HG02885 (cell line): ENCODE measurements at regions not wholly inside any gene's neighbourhood (a gene's known extent, or its start where the extent isn't known, plus 50 kb on each side); places are given as distances from the start of the nearest gene placed in this dataset.

Experiments used
- ATAC-seq: cut with Tn5 transposase; IDR thresholded peaks from one replicate; pipeline ENCODE4 v1.9.1; 2021; ENCODE audit warnings: mild to moderate bottlenecking; ENCODE audit not compliant: unreplicated experiment, poor library complexity

DNA sequence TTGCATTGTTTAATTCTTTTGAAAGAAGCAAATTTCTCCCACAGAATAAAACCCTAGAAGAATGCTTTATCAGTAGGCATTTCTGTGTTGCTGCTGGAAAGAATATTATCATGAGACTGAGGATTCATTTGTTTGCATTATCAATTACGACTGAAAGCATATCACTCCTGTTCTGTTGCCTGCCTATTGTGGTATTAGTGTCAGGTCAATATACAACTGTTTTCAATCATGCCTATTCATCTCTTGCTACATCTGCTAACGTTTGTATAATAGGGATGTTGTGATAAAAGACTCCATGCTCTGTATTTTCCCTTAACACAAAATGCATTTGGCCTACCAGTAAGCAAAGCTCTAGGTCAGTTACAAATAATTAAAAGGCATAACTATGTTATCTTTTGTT is 221.5 kb downstream of the PTPRC start:
- ATAC-seq: no peak

DNA sequence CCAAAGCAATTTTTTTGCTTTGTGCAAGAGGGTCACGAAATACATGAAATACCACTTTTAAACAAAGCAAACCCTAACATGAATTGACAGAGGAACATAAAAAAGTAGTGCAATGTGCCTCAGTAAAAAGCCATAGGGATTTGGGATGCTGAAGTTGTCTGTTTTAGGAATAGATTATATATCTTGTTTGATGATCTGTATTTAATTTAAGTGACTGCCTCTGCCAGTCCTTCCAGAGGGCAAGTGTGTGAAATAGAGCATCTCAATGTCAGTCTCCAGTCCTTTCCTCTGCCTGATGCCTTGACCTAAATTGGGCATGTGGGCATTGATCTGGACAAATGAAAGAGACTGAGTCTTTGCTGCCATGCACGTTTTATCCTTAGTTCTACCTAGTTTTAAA is 222.8 kb downstream of the PTPRC start:
- ATAC-seq: no peak

DNA sequence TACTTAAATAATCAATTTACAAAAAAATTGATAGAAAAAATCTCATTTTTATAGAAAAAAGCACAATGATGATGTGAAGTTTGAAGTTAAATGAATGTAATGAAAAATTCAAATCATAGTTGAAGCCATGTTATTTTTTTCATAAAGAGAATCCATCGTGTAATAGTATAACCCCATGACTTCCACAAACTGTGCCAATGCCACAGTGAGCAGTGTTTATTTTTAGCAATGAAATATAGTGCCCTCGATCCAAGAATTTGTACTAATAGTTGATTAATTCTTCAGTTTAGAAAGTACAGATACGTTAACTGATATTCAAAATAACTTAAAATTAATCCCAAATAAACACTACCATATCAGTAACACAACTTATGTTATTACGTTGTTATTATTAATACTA is 225.9 kb downstream of the PTPRC start:
- ATAC-seq: no peak

DNA sequence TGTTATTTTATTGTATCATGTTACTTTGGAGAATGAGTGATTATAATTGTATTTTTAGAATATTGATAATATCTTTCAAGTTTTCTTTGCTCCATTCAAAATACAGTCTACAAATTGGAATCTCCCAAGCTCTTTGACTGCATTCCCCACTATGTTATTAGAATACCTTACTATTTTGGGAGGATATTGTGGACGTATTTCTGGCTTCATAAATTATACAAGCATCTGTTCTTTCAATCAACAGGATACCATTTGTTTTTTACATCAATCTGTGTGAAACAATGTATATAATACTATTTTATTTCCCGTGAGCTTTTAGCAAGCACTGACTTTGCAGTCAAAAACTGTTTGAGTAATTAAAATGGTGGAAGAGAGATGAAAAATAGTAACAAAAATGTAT is 226.5 kb downstream of the PTPRC start:
- no peak for ATAC-seq

DNA sequence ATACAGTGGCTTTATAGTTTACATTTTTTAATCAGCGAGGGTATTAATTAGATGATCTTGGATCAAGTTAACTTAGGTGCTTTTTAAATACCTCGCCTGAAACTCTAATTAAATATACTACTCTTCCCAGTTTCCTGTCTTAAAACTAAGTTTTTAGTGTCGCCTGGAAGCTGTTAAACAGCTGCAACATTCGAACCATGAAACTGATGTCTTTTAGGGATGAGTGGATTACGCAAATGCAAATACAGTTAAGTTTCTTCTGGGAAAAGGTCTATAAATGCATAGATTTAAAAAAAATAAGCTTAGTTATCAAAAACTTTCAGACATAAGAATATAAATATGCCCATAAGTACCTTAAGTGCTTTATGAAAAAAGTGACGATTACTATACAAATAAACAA is 228.3 kb downstream of the PTPRC start:
- no peak for ATAC-seq

DNA sequence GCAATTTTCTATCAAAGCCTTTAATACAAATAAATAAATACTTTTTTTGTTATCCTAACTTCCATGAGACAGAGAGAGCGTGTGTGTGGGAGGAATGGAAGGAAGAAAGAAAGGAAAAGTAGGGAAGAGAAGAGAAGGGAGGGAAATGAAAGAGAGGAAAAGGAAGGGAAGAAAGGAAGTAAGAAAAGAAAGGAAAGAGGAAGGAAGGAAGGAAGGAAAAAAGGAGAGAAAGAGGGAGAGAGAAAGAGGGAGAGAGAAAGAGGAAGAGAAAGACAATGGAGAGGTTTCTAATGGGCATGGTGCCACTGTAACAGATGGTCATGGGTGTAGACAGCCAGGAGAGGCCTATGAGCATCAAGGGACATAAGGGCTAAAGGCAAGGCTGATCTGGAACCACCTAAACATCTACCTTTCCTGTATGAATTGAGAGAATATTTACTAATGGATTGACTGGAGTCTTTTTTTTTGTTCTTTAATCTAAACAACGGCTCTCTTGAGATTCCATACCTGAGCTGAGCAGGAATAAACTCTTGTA is 234.9 kb downstream of the PTPRC start:
- no peak for ATAC-seq

DNA sequence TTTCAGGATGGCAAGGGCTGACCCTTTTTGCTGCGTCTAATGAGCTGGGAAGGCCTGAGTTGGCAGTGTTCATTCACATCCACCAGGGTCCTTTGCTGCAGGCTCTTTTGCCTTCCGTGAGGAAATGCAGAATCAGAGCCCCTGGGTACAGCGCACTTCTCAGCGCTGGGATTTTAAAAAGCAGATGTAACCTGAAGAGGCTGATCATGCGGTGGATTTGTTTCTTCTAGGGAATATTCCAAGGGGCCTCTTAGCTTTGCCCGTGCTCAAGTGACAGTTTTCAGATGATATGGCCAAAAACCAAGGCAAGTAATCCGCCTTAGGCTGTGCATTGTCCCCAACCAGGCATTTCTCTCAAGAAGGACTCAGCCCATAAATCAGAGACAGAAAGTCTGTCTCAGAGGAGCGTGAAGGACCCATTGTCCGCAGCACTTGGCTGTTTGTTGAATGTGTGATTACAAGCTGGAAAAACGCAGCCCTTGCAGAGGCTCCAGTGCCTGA is 237.6 kb downstream of the PTPRC start:
- no peak for ATAC-seq

DNA sequence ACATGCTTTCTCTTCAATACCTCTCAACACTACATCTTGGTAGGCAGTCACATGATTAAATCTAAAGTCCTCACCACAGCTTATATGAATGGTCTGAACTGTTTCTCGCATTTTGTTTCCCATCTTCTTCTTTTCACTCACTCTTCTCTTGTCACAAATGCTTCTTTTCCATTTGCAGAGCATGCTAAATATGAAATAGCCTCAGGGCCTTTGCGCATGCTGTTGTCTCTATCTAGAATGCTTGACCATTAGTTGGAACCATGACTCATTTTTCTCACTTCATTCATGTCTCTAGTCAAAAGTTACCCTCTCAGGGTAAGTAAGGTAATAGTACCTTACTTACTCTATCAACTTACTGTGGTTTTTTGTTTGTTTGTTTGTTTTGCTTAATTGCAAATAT is 239.7 kb downstream of the PTPRC start:
- ATAC-seq: no peak

DNA sequence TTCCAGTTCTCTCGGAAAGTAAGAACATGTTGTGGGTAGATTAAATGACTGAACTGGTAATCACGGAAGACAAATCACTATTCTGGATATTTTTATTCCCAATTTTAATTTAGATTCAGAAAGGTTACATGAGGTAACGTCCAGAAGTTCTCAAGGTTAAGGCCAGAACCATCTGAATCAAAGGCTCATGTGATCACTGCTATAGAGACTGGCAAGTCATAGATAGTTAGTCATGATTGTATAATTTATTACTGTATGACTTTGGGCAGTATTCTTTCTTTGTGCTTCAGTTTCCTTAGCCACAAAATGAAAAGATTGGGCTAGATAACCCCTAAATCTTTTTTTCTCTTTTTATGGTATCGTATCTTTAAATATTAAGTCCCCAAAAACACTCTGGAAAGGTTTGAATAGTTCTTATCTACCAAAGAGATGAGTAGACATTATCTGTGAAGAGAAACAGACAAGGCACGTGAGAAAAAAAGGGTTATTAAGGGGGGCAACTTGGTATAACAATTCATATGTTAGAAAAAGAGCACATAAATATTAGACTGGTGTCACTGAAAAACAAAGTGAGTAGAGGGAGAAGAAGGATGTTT is 241.0 kb downstream of the PTPRC start:
- ATAC-seq: no peak

DNA sequence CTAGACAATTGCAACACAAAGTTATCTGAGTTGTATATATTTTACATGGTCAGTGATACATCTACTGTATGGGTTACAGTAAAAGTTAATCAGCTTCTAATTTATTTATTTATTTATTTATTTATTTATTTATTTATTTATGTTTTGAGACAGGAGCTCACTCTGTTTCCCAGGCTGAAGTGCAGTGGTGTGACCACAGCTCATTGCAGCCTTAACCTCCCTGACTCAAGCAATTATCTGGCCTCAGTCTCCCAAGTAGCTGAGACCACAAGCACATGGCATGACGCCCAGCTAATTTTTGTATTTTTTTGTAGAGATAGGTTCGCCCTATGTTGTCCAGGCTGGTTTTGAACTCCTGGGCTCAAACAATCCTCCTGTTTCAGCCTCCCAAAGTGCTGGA is 241.6 kb downstream of the PTPRC start:
- no peak for ATAC-seq

DNA sequence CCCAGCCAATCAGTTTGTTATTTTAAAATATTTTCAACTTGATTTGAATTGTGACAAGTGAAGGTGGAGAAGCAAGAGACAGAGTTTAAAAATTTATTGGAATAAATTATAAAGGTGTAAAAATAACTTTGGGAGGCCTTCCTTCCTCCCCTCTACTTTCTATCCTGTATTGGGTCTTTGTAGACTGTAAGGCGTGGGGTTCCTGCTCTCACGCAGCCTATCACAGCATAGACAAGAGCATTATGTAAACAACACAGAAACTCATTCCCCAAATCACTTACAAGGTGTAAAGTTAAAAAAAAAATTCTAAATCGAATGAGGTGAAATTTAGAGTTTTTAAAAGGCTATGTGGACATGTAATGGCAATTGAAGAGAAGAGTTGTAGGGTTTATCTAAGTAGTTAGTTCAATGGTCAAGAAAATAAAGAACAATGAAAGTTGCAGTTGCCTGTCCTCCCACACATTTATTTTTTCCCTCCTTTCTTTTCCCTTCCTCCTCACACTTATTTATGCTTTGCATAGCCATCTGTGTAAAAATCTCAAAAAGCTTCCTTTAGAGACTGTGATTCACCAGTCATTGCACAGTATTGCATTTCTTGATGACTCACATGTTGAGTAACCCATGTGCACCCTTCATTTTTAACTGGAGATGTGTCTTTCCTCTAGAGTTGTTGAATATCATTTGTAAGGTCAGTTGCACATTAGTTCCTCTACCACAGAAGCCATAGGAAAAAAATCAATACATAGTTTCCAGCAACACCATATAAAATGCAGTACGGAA is 242.2 kb downstream of the PTPRC start:
- no peak for ATAC-seq

DNA sequence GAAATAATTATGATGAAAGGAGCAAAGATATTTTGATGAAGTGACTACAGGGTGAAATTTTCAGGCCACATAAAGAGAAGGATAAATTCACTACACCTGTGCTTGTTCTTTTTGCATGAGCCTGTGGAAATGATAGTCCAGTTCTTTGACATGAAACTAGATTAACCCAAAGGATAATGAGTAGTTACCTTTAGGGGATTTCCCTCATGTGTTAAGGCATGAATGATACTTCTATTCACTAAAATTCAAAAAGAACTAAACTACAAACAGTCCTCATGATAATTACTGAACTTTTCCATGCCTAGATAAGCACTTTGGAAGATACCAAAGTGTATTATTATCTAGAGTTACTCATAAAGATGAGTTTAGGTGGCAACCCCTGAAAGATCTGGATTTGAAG is 244.3 kb downstream of the PTPRC start:
- no peak for ATAC-seq

DNA sequence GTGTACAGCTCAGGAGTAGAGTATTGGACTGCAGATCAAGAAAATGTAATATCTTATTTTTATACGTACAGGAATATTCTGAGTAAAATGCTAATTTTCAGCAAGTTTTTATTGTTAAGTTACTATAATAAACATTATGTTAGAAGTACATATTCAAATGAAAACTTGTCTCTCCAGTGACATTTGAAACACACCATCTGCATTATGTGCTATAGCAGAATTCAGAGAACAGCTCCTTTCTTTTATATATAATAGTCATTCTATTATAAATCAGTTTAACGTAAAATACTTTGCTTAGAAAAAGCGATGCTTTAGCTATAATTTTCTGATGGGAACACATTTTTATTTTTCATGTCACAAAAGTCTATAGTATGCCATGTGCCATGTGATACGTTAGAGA is 249.0 kb downstream of the PTPRC start:
- no peak for ATAC-seq

DNA sequence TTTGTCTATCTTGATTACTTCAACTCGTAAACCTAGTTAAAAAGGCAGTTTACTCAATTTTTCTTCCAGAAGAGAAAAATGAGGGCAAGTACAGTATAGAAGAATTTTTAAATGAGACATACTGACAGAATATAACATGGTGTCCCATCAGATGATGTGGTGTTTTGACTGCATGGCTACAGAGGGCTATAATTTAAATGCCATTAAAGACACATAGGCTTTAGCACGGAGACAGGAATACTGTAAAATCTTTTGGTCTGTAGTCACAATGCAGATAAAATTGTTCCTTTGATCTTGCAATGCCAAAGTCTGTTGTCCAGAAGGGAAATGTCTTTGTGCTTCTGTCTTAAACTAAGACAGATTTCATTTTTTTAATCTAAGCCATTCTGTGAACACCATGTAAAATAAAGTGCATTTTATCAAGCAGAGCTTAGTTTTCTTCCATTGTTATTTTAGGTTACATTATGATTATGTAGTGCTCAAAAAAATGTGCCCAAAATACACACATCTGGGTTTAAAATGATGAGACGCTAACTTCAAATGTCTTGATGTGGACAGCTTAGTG is 249.6 kb downstream of the PTPRC start:
- ATAC-seq: no peak

DNA sequence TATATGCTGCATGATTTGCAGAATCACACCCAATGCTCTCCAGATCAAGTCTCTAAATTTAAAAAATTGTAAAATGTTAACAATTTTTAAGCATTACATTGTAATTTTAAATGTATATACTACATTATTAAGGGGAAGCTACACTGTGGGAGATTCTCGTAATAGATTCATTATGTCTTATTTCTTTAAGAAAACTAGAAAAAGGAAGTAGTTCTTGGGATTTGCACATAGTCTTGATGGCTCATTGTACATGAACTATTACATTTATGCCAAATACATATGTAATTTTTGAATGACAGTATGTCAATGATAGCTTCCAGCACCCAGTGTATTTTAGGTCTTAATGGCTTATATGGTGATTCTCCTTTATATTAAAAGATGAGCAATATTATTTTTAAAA is 250.3 kb downstream of the PTPRC start:
- no peak for ATAC-seq

DNA sequence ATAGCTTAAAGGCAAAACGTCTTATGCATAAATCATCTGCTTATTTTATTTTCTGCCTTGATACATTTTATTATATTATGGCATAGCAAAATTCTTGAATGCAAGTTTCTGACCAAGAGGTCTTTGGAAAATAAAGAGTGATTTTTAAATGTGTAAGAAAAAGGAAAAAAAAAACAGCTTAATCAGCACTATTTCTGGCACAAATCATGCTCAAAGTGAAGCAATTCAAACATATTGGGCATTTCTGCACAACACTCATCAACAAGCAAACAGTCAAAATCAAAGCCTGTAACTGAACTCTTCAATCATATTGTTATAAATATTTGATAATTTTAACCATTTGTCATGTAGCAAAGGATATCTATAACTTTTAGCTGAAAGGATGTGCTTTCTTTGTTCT is 250.9 kb downstream of the PTPRC start:
- no peak for ATAC-seq

DNA sequence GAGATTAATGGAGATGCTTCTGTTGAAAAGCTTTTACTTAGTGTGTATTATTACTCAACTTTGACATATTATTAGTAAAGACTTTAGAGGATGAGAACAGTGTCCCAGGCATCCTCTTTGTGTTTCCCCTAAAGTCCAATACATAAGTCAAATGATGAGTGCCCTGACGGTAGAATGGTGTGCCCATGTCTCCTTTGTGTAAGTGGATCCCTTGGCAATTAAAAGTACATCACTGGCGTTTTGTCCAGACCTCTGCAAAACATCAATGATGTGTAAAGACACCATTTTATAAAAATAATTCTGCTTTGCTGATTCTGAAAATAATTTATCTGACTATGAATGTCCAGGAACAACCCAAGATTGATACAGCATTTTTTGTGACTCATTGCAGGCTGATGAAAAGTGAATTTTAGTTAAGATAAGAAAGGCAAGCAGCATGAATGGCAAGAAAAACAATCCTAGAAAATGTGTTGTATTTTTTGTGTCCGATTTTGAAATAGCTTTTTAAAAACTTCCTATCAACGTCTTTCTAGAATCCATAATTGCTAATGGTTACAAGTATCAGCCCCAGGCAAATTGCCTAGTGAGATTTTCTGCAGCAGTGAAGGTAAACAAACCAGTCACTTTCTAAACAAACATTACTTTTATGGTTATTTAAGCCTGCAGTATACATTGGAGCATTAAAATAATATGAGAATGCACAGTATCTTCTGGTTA is 251.5 kb downstream of the PTPRC start:
- no peak for ATAC-seq

DNA sequence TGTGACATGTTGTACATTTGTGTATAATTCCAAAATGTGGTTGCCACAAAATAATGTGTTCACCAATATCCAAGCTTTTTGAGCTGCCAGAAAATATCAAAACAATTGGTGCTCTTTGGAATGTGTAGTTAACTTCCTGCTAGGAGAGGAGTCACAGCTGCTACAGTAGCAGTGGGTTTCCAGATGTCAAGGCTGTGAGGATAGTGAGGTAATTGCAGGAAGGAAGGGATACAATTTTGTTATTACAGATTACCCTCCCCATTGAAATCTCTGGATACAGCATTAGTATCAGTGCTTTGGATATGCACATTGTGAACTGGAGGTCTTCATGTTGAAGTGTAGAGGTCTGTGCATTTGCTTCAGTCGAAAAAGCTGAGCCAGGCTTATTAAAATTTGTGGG is 253.2 kb downstream of the PTPRC start:
- no peak for ATAC-seq

DNA sequence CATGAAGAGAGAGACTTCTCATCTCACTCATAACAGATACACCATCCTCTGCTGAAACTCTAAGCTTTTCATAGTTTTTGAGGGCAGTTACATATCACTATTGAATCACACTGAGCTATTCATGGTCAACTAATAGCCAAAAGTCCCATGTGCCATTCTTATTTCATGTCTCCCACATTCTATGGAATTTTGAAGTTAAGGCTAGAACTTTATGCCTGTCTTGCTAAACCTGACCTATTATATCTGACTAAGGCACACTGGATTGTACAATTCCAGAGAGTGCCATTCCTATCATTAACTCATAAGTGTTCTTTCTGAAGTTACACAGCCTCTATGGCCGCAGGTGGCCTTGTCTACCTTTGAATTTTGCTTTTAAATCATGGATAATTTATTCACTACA is 254.3 kb downstream of the PTPRC start:
- ATAC-seq: no peak

DNA sequence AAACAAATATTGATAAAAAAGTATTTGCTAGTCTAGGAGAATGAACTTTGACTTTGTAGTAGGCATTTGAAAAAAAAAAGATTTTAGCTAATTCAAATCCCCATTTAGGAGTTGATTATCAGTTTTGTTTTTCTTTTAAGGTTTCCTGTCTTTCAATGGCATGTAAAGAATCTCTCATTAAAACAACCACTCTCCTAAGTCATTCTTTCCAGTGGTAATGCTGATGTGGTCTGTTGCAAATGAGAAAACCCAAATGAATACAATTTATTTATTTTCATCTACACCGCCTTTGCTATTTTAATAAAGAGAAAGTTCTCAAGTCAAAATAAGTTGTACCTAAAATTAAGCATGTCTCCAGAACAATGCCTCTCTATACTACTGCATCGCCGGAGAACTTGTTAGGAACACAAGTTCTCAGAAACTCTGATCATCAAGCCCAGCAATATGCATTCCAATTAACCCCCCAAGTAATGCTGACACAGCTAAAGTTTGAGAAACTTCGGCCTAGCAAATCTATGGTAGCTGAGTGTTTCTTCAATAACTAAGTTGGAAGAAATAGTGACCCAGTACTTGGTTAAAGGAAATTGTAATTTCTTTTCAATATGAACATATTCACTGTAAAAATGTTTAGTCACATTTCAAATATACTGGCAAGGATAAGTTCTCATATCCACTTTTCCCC is 255.1 kb downstream of the PTPRC start:
- no peak for ATAC-seq
